ENCODE measurements at regions not wholly inside any gene's neighbourhood (a gene's known extent, or its start where the extent isn't known, plus 50 kb on each side); places are given as distances from the start of the nearest gene placed in this dataset.
A peak's percentile ranks its signal among the peaks of the same experiment; 100 is the strongest.
"Not testable (repeated sequence)": the region's sequence is repeated elsewhere in the genome, so short reads cannot be mapped to it uniquely, and the experiment has no call there.

DNA sequence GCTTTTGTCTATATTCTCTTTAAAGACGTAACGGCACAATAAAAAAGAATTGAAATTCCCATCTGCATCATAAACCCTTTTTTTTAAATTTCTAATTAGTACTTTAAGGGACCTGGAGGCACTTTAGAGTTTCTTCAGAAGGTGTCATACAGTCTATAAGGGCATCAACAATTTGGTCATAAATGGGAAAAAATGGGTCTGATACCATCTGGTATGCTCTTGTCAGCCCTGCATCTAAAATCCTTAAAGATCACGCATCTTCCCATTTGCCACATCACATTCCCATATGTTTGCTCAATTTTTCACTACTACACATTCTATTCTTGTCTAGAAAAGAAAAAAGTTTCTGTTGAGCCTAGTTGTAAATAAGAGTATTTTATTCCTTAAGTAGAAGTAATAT lies 53.8 kb downstream of the COX7C start:
- DNase-seq (ENCODE audit: low read depth, low spot score), result no peak

GRCh38 chr5:86674069-86674468 lies 56.3 kb downstream of the COX7C start:
- no peak for DNase-seq (ENCODE audit: low read depth, low spot score)

DNA sequence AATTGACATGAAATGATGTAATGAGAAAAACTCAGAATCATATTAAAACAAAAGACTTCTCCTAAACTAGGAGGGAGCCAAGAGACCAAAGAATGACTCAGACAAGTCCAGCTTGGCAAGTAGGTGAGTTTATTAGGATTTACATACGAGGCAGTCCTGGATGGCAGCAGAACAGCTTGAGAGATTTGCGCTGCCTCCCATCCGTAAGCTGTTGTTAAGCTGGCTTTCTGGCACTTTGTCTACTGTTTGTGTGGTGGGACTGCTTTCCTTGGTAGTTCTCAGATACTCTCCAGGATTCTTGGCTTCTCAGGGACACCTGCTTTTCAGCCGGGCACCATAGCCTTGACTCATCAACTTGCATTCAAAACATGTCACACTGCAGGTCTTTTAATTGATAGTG lies 57.6 kb downstream of the COX7C start:
- DNase-seq (ENCODE audit: low read depth, low spot score), result no peak

DNA sequence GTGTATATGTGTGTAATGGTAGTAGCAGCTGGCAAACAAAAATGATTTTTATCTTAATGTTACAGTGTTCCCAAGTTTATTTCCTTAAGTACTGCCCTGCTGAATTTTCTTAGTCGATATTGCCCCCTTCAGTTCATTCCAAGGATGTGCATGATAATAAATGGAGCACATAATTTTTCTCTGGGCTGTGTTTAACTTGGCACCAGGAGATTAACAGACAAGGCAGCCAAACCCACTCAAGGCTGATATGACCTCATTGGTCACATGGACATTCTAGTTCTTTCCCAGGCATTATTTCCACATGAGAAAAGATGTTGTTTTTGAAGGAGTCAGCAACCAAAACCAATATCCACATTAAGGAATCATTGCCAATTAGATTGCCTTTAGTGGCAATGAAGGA lies 61.8 kb downstream of the COX7C start:
- peak; percentile 4 for DNase-seq (ENCODE audit: low read depth, low spot score)

DNA sequence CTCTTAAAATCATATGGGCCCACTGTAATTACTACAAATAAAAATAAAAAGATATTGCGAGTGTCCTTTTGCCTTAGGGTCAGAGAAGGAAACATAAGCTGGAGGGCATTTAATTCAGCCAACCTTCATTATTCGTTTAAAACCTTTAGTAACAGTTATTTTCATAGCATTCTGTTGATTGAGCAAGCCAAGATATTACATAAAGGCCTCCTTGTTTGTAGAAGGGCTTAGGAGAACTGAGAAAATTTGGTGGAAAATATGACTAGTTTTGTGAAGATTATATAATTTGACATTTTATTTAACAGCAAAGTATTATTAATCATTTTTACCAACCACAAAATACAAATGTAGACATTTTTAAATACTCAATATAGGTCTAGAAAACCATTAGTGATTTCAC lies 62.2 kb downstream of the COX7C start:
- DNase-seq (ENCODE audit: low read depth, low spot score), result no peak

DNA sequence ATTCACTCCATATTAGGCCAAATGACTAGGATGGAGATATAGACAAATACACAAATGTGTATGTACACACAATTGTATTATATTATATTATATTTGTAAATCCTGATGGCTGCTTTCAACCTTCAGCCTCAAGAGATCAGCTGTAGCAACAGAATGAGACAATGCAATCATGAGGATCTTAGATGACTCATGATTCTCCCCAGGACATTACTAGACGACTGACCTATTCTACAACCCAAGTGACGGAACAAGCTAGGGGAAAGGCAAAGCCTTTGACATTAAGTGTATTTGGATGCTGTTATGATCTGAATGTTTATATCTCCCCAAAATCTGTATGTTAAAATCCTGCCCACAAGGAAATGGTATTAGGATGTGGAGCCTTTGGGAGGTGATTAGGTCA lies 66.5 kb downstream of the COX7C start:
- no peak for DNase-seq (ENCODE audit: low read depth, low spot score)

DNA sequence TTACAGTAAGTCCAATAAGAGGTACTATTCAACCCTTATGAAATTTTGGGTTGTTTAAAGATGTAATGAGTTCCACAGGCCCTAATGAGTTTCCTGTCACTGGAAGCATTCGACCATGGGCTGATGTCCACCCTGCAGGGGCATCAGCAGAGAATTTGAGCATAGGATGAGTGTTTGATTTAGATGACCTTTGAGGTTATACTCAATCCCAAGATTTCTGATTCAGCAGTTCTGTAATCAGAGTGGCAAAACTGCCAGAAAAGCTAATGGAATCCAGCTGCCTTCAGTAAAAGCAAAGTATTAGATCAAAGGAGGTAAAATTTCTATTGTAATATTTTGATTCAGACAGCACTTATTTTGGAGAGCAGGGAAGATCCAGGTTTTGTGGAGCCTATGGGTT lies 68.3 kb downstream of the COX7C start:
- no peak for DNase-seq (ENCODE audit: low read depth, low spot score)

DNA sequence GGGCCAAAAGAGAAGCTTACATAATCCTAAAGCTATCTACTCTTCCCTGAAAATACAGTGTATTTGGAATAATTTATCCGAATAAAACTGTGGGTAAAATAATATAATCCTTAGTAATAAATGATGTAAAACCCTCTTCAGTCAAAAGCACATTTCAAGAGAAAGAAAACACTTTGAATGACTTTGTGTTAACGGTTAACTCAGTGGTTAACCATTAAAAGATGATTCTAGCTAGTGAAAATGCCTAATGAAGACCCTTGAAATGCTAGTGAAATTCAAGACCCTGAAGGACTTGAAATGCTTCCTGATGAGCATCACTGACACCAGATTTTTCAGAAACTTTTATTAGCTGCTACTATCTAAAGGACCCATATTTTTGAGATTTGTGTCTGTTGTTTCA lies 70.7 kb downstream of the COX7C start:
- DNase-seq (ENCODE audit: low read depth, low spot score), result no peak

DNA sequence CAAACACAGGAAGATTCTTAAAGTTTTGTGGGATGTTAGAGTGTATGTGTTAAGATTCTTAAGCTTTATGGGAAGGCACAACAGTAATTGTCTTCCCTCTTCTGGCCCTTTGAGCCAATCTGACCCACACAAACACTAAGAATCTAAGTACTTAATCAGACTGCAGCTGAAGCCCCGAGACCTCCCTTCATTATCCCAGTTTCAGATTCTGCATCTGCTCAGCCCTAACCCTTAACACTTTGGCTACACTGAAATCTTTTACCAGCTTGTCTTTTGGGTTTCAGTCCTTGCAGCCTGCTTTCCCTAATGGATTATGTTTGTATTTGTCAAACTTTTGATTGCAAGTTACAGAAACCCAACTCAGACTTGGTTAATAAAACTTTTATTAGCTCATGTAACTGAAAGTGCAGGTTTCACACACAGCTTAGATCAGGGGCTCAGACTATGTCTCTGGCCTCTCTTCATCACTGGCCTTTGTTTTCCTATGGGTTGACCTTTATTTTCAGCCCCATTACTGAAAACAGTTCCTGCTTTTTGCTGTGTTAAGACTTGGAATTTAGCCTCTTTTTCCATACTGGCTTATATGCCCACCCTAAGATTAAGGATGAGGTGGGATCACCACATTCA lies 71.5 kb downstream of the COX7C start:
- DNase-seq (ENCODE audit: low read depth, low spot score), result no peak

DNA sequence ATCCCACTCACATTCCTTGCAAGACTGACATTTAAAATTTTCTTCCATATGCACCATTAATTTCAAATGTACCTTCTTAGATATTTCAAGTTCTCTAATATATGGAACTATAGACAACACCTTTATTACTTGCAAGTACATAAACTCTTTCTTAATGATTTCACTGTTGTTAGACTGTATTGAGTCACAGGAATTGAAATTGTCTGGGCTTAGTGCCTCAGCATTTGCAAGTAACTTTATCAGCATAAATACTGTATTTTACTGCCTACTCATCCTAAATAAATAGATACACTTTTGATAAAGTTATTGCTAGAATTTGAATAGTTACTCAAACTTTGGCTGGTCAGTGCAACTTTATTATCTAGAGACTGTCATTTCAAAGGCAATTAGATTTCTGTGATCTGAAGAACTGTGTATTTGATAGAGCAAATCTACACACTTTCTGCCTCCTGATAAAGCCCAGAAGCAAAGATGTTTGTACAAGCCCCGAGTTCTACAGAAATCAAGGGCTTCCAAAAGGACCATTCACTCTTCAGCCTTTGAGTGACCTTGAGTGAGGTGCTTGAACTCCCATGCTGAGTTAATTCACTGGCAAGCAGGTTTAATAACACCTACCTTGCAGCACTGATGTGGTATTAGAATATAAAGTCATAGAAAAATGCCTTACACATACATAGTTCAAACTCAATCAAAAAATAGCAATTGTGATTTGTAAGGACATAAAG lies 91.6 kb downstream of the COX7C start:
- DNase-seq (ENCODE audit: low read depth, low spot score), result no peak

- peak; percentile 20 for DNase-seq (ENCODE audit: low read depth, low spot score)
Measured at GRCh38 chr5:86716121-86716520, 98.4 kb downstream of the COX7C start.

- not testable (repeated sequence) for DNase-seq (ENCODE audit: low read depth, low spot score)
Measured at GRCh38 chr5:86731319-86732117, 113.8 kb downstream of the COX7C start.

DNA sequence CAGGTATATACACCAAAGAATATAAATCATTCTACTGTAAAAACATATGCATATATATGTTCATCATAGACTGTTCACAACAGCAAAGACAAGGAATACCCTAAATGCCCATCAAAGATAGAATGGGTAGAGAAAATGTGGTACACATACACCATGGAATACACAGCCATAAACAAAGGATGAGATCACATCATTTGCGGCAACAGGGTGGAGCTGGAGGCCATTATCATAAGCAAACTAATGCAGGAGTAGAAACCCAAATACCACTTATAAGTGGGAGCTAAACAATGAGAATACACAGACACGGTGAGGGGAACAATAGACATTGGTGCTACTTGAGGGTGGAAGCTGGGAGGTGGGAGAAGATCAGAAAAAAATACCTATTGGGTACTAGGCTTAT lies 117.6 kb downstream of the COX7C start:
- no peak for DNase-seq (ENCODE audit: low read depth, low spot score)

DNA sequence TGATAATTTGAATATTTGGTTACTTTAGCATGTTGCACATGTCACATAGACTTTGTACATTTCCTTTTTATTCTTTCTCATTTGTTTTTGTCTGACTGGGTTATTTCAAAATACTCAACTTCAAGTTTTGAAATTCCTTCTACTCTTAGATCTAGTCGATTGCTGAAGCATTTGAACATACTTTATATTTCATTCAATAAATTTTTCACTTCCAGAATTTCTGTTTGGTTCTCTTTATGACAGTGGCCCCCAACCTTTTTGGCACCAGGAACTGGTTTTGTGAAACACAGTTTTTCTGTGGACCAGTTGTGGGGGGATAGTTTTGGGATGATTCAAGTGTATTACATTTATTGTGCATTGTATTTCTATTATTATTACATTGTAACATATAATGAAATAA lies 119.8 kb downstream of the COX7C start:
- no peak for DNase-seq (ENCODE audit: low read depth, low spot score)

DNA sequence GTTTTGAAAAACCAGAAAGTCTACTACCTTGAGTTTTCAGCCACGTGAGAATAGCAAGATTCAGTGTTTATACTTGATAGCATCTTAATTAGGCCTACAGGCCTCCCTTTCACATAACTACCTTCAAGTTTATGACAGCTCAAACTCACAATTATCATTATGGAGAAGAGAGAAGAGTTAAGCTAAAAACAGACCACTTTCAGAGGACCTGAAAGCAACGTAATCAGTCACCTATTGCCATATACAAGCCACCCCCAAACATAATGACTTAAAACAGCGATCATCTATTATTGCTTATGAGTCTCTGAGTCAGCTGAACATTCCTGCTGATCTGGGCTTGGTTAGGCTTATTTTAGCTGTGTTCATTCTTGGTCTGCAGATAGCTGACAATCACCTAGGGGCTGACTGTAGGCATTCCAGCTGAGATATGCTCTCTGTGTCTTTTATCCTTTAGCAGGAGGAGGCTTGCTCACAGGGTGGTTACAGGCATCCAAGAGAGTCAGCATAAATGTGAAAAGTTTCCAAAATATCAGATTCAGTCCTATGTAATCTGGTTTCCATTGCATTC lies 130.9 kb downstream of the COX7C start:
- DNase-seq (ENCODE audit: low read depth, low spot score), result no peak

GRCh38 chr5:86749841-86750240 lies 132.1 kb downstream of the COX7C start:
- no peak for DNase-seq (ENCODE audit: low read depth, low spot score)

- no peak for DNase-seq (ENCODE audit: low read depth, low spot score)
Measured at GRCh38 chr5:86756839-86757238, 139.1 kb downstream of the COX7C start.

GRCh38 chr5:86757824-86758223 lies 140.1 kb downstream of the COX7C start:
- DNase-seq (ENCODE audit: low read depth, low spot score), result no peak

- DNase-seq (ENCODE audit: low read depth, low spot score), result no peak
Measured at GRCh38 chr5:86760661-86761060, 142.9 kb downstream of the COX7C start.

GRCh38 chr5:86763929-86764328 lies 146.2 kb downstream of the COX7C start:
- DNase-seq (ENCODE audit: low read depth, low spot score), result no peak

DNA sequence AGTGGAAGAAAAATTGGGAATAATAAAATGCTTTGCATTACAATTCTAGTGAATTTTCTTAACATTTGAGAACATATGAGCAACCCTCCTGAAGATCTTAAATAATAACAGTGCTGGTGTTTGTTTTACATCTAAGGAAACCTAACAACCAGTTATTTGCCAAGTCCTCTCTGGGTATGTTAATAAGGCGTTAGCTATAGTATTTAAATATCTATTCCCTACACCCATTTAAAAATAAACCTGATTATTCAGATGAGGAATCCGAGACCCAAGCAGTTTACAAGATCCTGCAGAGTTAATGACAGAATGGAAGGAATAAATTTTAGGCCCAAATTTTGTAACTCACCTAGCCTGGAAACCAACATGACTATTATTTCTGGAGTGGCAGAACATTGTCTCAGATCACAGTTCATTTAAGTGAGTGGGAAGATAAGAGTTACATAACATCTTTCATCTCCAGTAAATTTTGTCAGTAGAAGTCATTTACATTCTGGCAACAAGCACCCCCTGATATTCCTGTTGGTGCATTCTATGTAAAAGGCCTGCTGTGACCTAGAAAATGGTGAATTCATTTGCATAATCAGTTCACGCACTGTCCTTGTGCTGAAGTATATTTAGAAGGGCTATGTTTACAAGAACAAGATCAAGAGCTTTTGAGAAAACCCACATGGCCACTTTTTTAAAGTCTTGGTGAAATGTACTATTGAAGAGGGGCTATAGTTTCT lies 148.2 kb downstream of the COX7C start:
- DNase-seq (ENCODE audit: low read depth, low spot score), result no peak

GRCh38 chr5:86768699-86769202 lies 151.0 kb downstream of the COX7C start:
- no peak for DNase-seq (ENCODE audit: low read depth, low spot score)
